Endothelial cell (in vitro differentiated cells): ENCODE measurements at regions not wholly inside any gene's neighbourhood (a gene's known extent, or its start where the extent isn't known, plus 50 kb on each side); places are given as distances from the start of the nearest gene placed in this dataset.

Experiments
- DNase-seq: peaks from one replicate; pipeline ENCODE4 v3.0.0; 2021; ENCODE audit warnings: low spot score
- H3K27ac Mint-ChIP-seq: one replicate; pipeline ENCODE4 v1.8.0; 2021; ENCODE audit warnings: mixed read lengths, inconsistent platforms; ENCODE audit not compliant: unreplicated experiment
- H3K27me3 Mint-ChIP-seq: one replicate; pipeline ENCODE4 v1.8.0; 2021; ENCODE audit warnings: mild to moderate bottlenecking, moderate library complexity, mixed read lengths, inconsistent platforms; ENCODE audit not compliant: unreplicated experiment
- H3K36me3 Mint-ChIP-seq: one replicate; pipeline ENCODE4 v1.8.0; 2021; ENCODE audit warnings: mild to moderate bottlenecking, low read depth, mixed read lengths, inconsistent platforms; ENCODE audit not compliant: unreplicated experiment
- H3K4me1 Mint-ChIP-seq: one replicate; pipeline ENCODE4 v1.8.0; 2021; ENCODE audit warnings: mild to moderate bottlenecking, mixed read lengths, inconsistent platforms; ENCODE audit not compliant: unreplicated experiment
- H3K4me3 Mint-ChIP-seq: one replicate; pipeline ENCODE4 v1.8.0; 2021; ENCODE audit warnings: mild to moderate bottlenecking, mixed read lengths, inconsistent platforms; ENCODE audit not compliant: unreplicated experiment
- H3K9me3 Mint-ChIP-seq: one replicate; pipeline ENCODE4 v1.8.0; 2021; ENCODE audit warnings: mixed read lengths, inconsistent platforms; ENCODE audit not compliant: unreplicated experiment
- CTCF ChIP-seq: fragments of 200-600 bp; sonication (generic); IDR thresholded peaks from one replicate; pipeline ENCODE4 v1.5.0; 2021; ENCODE audit warnings: antibody characterized with exemption; ENCODE audit not compliant: unreplicated experiment

- no peaks in the 10 kb centered on the region for H3K36me3 Mint-ChIP-seq
- peaks cover 5% of the 10 kb centered on the region for H3K4me1 Mint-ChIP-seq
- H3K4me3 Mint-ChIP-seq, result no peak overlapping the region
- peaks cover 4% of the 10 kb centered on the region for H3K9me3 Mint-ChIP-seq
- no peaks in the 10 kb centered on the region for H3K27me3 Mint-ChIP-seq
- no peak for DNase-seq
- no peak overlapping the region for H3K27ac Mint-ChIP-seq
- TF ChIP-seq CTCF, result no peak
Measured at GRCh38 chr2:150542692-150543091, 55.2 kb upstream of the RND3 start.

DNA sequence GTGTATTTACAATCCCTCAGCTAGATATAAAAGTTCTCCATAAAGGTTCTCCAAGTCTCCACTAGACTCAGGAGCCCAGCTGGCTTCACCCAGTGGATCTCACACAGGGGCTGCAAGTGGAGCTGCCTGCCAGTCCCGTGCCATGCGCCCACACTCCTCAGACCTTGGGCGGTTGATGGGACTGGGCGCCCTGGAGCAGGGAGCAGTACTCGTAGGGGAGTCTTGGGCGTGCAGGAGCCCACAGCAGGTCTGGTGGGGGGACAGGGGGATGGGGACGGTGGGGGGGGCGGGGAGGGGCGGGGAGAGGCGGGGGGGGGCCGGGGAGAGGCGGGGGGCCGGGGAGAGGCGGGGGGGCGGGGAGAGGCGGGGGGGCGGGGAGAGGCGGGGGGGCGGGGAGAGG is 54.7 kb upstream of the RND3 start:
- peaks cover 4% of the 10 kb centered on the region for H3K9me3 Mint-ChIP-seq
- H3K27ac Mint-ChIP-seq, result no peak overlapping the region
- H3K36me3 Mint-ChIP-seq, result no peaks in the 10 kb centered on the region
- no peak for TF ChIP-seq CTCF
- H3K4me3 Mint-ChIP-seq, result no peak overlapping the region
- H3K27me3 Mint-ChIP-seq, result no peaks in the 10 kb centered on the region
- no peak for DNase-seq
- peaks cover 5% of the 10 kb centered on the region for H3K4me1 Mint-ChIP-seq

DNA sequence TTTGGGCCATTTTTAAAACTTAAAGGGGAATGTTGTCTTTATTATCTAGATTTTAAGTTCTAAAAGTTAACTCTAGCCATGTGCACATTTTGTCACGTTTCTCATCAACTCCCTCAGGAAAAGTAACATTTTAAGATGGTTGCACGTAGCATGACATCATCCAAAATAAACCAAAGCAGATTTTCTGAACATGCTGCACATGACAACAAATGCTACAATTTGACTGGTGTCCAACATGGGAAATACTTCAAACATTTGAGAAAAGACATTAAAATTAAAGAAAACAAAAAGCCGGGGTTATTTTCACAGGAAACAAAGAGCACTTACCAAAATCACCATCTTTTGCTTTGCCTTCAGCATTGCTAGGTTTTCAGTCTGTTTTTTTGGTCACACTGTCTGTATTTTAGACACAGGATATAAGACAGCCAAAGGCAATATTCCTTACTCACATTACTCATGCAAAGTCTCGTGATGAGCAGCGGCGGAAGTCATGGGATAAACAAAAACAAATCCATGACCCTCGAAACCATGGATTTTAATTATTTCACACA is 51.3 kb upstream of the RND3 start:
- DNase-seq, result no peak
- Mint-ChIP-seq H3K4me3 (no peak overlapping the region), H3K27ac (no peak overlapping the region), H3K27me3 (no peaks in the 10 kb centered on the region), H3K36me3 (no peaks in the 10 kb centered on the region), H3K4me1 (no peaks in the 10 kb centered on the region), H3K9me3 (peaks cover 9% of the 10 kb centered on the region)
- TF ChIP-seq CTCF, result no peak
